PFSK-1 (cell line): ENCODE measurements at regions not wholly inside any gene's neighbourhood (a gene's known extent, or its start where the extent isn't known, plus 50 kb on each side); places are given as distances from the start of the nearest gene placed in this dataset.

Experiments used
- FOXP2 ChIP-seq: optimal IDR thresholded peaks from 2 replicates; pipeline ENCODE3; 2011; ENCODE audit warnings: borderline replicate concordance, control low read depth, inconsistent platforms; ENCODE audit not compliant: insufficient read depth; ENCODE audit errors: extremely low read length, extremely low read depth
- POLR2AphosphoS5 ChIP-seq: IDR thresholded peaks from 2 replicates; pipeline ENCODE4 v1.6.1; 2012; ENCODE audit warnings: low read depth, mild to moderate bottlenecking, control low read depth, low read length, moderate library complexity
- SIN3A ChIP-seq: IDR thresholded peaks from 2 replicates; pipeline ENCODE4 v1.6.1; 2012; ENCODE audit warnings: mild to moderate bottlenecking, low read length, moderate library complexity, borderline replicate concordance; ENCODE audit not compliant: insufficient read depth
- TAF1 ChIP-seq: IDR thresholded peaks from 2 replicates; pipeline ENCODE4 v1.6.1; 2012; ENCODE audit warnings: low read length, control low read depth, borderline replicate concordance; ENCODE audit not compliant: insufficient read depth
- TF ChIP-seq, protein P1 (sequence below), 2 experiments: IDR thresholded peaks; 2 replicates each; pipeline versions ENCODE4 v1.6.1 to v1.8.0; 2011 to 2012; ENCODE audit warnings: low read depth in 2 of 2, low read length in 2 of 2, control low read depth in 1 of 2, inconsistent platforms in 1 of 2, mild to moderate bottlenecking in 1 of 2, moderate library complexity in 1 of 2; ENCODE audit not compliant: insufficient read depth in 1 of 2

DNA sequence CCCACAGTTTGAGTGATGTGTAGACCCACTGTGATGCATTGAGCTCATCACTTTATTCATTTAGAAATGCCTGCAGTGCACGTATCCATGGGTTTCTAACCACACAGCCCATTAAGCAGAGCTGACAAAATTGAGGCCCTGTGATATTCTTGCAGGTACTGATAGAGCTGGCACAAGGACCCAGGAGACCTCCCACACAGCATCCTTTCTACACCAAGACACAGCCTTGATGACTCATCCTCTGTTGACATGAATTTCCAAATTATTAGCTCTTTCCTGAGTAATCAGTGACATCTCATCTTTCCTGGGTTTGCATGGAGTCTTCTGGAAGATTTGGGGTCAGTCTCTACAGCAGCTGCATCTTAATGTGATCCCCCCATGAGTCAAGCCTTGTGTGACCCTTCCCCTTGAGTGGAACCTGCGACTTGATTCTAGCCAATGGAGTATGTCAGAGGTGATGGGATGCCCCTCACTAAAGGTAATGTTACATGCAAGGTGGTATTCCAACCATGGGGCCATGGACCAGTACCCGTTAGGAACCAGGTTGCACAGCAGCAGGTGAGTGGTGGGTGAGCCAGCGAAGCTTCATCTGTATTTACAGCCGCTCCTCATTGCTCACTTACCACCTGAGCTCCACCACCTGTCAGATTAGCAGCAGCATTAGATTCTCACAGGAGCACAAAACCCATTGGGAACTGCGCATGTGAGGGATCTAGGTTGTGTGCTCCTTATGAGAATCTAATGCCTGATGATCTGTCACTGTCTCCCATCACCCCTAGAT is 181.1 kb upstream of the ARL4C start:
- TF ChIP-seq POLR2AphosphoS5 (no peak), FOXP2 (no peak), TAF1 (no peak), SIN3A (no peak)
- TF ChIP-seq, protein P1, sequence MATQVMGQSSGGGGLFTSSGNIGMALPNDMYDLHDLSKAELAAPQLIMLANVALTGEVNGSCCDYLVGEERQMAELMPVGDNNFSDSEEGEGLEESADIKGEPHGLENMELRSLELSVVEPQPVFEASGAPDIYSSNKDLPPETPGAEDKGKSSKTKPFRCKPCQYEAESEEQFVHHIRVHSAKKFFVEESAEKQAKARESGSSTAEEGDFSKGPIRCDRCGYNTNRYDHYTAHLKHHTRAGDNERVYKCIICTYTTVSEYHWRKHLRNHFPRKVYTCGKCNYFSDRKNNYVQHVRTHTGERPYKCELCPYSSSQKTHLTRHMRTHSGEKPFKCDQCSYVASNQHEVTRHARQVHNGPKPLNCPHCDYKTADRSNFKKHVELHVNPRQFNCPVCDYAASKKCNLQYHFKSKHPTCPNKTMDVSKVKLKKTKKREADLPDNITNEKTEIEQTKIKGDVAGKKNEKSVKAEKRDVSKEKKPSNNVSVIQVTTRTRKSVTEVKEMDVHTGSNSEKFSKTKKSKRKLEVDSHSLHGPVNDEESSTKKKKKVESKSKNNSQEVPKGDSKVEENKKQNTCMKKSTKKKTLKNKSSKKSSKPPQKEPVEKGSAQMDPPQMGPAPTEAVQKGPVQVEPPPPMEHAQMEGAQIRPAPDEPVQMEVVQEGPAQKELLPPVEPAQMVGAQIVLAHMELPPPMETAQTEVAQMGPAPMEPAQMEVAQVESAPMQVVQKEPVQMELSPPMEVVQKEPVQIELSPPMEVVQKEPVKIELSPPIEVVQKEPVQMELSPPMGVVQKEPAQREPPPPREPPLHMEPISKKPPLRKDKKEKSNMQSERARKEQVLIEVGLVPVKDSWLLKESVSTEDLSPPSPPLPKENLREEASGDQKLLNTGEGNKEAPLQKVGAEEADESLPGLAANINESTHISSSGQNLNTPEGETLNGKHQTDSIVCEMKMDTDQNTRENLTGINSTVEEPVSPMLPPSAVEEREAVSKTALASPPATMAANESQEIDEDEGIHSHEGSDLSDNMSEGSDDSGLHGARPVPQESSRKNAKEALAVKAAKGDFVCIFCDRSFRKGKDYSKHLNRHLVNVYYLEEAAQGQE (IDR thresholded peaks at IDR 0.05; ENCODE audit: insufficient read depth in 1 of 2, low read depth in 2 of 2, low read length in 2 of 2) = no peak

DNA sequence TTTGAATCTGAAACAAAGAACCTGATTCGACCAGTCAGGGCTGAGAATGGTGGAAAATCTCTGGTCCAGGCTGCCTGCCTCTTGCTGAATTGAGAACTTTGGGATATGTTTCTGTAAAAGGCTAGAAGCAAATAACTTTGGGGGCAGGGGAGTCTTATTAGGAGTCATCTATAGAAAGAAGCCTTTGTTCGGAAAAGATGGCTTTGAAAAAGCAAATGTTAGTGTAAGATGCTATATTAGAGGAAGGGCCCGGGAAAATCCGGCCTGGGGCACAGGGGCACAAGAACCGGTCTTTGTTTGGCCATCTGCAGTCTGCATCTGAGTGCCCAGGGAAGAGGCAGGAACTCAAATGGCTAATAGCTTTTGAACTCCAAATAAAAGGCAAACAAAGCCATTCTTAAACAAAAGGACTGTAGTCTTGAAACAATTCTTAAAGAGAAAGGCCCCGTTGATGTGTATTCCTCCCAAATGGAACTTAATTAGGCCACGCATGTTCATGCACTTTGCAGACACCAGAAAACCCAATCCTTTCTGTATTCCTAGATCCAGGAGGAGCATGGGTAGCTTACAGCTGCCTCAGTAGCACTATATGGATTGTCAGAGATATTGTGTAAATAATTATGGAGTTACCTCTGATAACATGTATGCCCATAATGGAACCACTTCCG is 180.0 kb upstream of the ARL4C start:
- TF ChIP-seq FOXP2 (no peak), POLR2AphosphoS5 (no peak), TAF1 (no peak), SIN3A (no peak)
- TF ChIP-seq, protein P1 (IDR thresholded peaks at IDR 0.05; ENCODE audit: insufficient read depth in 1 of 2, low read depth in 2 of 2, low read length in 2 of 2) = no peak

DNA sequence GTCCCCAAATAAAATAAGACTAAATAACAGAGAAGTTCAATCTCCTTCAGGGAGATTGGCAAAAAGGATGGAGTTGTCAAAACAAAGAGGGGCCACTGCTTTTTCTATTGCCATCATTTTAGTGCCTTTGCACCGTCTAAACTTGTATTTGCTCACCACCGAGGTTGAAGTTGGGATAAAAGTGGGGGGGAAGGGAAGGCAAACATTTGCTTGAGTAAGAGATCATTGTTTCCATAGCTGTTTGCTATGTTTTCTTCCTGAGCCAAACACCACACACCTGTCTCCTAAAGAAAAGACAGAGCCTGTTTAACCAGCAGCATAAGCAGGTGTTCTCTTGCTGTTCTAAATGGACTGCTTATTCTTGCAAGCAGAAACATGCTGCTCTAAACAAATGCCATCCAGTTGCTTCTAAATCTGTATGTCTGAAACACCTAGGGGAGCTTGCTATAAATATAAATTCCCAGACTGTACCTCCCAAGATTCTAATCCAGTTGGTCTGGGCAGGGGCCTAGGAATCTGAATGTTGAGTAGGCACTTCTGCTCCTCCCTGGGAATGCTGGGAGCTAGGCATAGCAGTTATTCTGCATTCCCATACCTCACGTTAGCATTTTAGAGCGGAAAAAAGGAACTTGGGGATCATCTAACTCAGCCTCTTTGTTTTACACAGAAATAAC is 179.4 kb upstream of the ARL4C start:
- TF ChIP-seq, protein P1 (IDR thresholded peaks at IDR 0.05; ENCODE audit: insufficient read depth in 1 of 2, low read depth in 2 of 2, low read length in 2 of 2) = no peak
- TF ChIP-seq POLR2AphosphoS5 (no peak), FOXP2 (no peak), SIN3A (no peak), TAF1 (no peak)

DNA sequence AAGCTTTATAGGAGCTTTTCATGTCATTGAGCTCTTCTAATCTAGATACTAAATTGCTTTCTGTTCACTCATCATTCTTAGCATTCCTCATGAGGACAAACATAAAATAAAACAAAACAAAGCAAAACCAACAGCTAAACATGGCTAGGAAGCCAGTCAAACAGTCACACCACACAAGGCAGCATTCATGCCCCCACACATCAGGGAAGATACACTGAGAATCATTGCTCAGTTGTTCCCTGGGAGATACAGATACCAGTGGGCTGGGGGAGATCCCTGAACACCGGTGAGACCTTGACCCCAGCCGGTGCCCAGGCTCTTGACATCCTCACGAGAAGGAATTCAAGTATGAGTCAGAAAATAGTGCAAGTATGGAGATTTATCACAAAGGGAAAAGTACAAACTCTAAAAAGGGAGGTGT is 177.9 kb upstream of the ARL4C start:
- no peak for TF ChIP-seq FOXP2
- TF ChIP-seq SIN3A = no peak
- no peak for TF ChIP-seq POLR2AphosphoS5
- TF ChIP-seq TAF1 = no peak
- TF ChIP-seq, protein P1 (IDR thresholded peaks at IDR 0.05; ENCODE audit: insufficient read depth in 1 of 2, low read depth in 2 of 2, low read length in 2 of 2) = no peak
